K562 (cell line): ENCODE measurements at regions not wholly inside any gene's neighbourhood (a gene's known extent, or its start where the extent isn't known, plus 50 kb on each side); places are given as distances from the start of the nearest gene placed in this dataset.

Experiments
- BACH1 ChIP-seq: fragments of 200-800 bp; sonication (Bioruptor generic); IDR thresholded peaks from 2 replicates; pipeline ENCODE4 v1.6.1; 2016; ENCODE audit warnings: missing genetic modification characterization, missing compliant biosample characterization
- CCAR2 ChIP-seq: fragments of 200-400 bp; formaldehyde crosslinking; IDR thresholded peaks from 2 replicates; pipeline ENCODE4 v1.6.1; 2017; ENCODE audit warnings: mild to moderate bottlenecking, low read depth, low read length
- CCNT2 ChIP-seq: IDR thresholded peaks from 2 replicates; pipeline ENCODE4 v1.6.1; 2011; ENCODE audit warnings: borderline replicate concordance, low read depth, mild to moderate bottlenecking, moderate library complexity, mixed read lengths, low read length; ENCODE audit not compliant: insufficient read length; ENCODE audit errors: extremely low read depth
- LCOR ChIP-seq: sonication (generic); formaldehyde crosslinking; IDR thresholded peaks from 2 replicates; pipeline ENCODE4 v1.8.0; 2022; ENCODE audit warnings: mild to moderate bottlenecking, missing genetic modification reagents
- MBD1 ChIP-seq: fragments of 250-450 bp; sonication (Bioruptor Pico); IDR thresholded peaks from 2 replicates; pipeline ENCODE4 v1.8.0; 2022; ENCODE audit warnings: inconsistent platforms
- ZBTB34 ChIP-seq: fragments of 250-450 bp; sonication (Bioruptor Pico); IDR thresholded peaks from 2 replicates; pipeline ENCODE4 v1.8.0; 2021; ENCODE audit warnings: mild to moderate bottlenecking, moderate library complexity
- ZKSCAN1 ChIP-seq: fragments of 150-350 bp; IDR thresholded peaks from 2 replicates; pipeline ENCODE4 v1.6.1; 2016; ENCODE audit warnings: low read depth, low read length
- ZKSCAN8 ChIP-seq: fragments of 200-800 bp; sonication (Bioruptor generic); IDR thresholded peaks from 2 replicates; pipeline ENCODE4 v1.6.1; 2016; ENCODE audit warnings: missing genetic modification characterization, missing compliant biosample characterization
- TF ChIP-seq, protein P1 (sequence below): fragments of 450-650 bp; IDR thresholded peaks from 2 replicates; pipeline ENCODE4 v1.6.1; 2016; ENCODE audit warnings: mild to moderate bottlenecking, moderate library complexity
- TF ChIP-seq, protein P2 (sequence below): fragments of 450-650 bp; IDR thresholded peaks from 2 replicates; pipeline ENCODE4 v1.6.1; 2016; ENCODE audit warnings: borderline replicate concordance

DNA sequence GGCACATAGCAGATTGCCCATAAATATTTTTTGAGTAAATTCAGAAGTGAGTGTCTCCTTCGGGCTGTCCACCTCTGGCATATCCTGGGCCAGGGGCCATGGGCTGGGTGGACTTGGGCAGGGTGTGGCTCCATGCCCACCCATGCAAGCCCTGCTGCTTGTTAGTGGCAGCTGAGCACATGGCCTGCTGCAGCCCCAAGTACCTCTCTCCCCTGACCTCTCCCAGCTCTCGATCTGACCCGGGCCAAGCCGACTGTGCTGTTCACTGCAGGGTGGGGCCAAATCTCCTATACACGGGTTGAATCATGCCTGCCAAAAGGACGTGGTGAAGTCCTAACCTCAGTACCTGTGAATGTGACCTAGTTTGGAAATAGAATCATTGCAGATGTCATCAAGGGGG lies 132.5 kb upstream of the C1orf174 start (continued):
- TF ChIP-seq, protein P1, sequence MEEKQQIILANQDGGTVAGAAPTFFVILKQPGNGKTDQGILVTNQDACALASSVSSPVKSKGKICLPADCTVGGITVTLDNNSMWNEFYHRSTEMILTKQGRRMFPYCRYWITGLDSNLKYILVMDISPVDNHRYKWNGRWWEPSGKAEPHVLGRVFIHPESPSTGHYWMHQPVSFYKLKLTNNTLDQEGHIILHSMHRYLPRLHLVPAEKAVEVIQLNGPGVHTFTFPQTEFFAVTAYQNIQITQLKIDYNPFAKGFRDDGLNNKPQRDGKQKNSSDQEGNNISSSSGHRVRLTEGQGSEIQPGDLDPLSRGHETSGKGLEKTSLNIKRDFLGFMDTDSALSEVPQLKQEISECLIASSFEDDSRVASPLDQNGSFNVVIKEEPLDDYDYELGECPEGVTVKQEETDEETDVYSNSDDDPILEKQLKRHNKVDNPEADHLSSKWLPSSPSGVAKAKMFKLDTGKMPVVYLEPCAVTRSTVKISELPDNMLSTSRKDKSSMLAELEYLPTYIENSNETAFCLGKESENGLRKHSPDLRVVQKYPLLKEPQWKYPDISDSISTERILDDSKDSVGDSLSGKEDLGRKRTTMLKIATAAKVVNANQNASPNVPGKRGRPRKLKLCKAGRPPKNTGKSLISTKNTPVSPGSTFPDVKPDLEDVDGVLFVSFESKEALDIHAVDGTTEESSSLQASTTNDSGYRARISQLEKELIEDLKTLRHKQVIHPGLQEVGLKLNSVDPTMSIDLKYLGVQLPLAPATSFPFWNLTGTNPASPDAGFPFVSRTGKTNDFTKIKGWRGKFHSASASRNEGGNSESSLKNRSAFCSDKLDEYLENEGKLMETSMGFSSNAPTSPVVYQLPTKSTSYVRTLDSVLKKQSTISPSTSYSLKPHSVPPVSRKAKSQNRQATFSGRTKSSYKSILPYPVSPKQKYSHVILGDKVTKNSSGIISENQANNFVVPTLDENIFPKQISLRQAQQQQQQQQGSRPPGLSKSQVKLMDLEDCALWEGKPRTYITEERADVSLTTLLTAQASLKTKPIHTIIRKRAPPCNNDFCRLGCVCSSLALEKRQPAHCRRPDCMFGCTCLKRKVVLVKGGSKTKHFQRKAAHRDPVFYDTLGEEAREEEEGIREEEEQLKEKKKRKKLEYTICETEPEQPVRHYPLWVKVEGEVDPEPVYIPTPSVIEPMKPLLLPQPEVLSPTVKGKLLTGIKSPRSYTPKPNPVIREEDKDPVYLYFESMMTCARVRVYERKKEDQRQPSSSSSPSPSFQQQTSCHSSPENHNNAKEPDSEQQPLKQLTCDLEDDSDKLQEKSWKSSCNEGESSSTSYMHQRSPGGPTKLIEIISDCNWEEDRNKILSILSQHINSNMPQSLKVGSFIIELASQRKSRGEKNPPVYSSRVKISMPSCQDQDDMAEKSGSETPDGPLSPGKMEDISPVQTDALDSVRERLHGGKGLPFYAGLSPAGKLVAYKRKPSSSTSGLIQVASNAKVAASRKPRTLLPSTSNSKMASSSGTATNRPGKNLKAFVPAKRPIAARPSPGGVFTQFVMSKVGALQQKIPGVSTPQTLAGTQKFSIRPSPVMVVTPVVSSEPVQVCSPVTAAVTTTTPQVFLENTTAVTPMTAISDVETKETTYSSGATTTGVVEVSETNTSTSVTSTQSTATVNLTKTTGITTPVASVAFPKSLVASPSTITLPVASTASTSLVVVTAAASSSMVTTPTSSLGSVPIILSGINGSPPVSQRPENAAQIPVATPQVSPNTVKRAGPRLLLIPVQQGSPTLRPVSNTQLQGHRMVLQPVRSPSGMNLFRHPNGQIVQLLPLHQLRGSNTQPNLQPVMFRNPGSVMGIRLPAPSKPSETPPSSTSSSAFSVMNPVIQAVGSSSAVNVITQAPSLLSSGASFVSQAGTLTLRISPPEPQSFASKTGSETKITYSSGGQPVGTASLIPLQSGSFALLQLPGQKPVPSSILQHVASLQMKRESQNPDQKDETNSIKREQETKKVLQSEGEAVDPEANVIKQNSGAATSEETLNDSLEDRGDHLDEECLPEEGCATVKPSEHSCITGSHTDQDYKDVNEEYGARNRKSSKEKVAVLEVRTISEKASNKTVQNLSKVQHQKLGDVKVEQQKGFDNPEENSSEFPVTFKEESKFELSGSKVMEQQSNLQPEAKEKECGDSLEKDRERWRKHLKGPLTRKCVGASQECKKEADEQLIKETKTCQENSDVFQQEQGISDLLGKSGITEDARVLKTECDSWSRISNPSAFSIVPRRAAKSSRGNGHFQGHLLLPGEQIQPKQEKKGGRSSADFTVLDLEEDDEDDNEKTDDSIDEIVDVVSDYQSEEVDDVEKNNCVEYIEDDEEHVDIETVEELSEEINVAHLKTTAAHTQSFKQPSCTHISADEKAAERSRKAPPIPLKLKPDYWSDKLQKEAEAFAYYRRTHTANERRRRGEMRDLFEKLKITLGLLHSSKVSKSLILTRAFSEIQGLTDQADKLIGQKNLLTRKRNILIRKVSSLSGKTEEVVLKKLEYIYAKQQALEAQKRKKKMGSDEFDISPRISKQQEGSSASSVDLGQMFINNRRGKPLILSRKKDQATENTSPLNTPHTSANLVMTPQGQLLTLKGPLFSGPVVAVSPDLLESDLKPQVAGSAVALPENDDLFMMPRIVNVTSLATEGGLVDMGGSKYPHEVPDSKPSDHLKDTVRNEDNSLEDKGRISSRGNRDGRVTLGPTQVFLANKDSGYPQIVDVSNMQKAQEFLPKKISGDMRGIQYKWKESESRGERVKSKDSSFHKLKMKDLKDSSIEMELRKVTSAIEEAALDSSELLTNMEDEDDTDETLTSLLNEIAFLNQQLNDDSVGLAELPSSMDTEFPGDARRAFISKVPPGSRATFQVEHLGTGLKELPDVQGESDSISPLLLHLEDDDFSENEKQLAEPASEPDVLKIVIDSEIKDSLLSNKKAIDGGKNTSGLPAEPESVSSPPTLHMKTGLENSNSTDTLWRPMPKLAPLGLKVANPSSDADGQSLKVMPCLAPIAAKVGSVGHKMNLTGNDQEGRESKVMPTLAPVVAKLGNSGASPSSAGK = no peak
- TF ChIP-seq ZKSCAN8 (CRISPR knock-in tag) = no peak
- no peak for TF ChIP-seq MBD1 (CRISPR knock-in tag)
- TF ChIP-seq CCAR2 = no peak
- TF ChIP-seq LCOR (CRISPR knock-in tag) = no peak
- TF ChIP-seq CCNT2 = no peak
- TF ChIP-seq ZBTB34 (CRISPR knock-in tag) = no peak
- TF ChIP-seq ZKSCAN1 = no peak
- TF ChIP-seq, protein P2, sequence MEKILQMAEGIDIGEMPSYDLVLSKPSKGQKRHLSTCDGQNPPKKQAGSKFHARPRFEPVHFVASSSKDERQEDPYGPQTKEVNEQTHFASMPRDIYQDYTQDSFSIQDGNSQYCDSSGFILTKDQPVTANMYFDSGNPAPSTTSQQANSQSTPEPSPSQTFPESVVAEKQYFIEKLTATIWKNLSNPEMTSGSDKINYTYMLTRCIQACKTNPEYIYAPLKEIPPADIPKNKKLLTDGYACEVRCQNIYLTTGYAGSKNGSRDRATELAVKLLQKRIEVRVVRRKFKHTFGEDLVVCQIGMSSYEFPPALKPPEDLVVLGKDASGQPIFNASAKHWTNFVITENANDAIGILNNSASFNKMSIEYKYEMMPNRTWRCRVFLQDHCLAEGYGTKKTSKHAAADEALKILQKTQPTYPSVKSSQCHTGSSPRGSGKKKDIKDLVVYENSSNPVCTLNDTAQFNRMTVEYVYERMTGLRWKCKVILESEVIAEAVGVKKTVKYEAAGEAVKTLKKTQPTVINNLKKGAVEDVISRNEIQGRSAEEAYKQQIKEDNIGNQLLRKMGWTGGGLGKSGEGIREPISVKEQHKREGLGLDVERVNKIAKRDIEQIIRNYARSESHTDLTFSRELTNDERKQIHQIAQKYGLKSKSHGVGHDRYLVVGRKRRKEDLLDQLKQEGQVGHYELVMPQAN = no peak
- no peak for TF ChIP-seq BACH1 (tag)
